ENCODE measurements at regions not wholly inside any gene's neighbourhood (a gene's known extent, or its start where the extent isn't known, plus 50 kb on each side); places are given as distances from the start of the nearest gene placed in this dataset.
"Not testable (repeated sequence)": the region's sequence is repeated elsewhere in the genome, so short reads cannot be mapped to it uniquely, and the experiment has no call there.

- no peak for FAIRE-seq
- TF ChIP-seq CTCF (IDR thresholded peaks at IDR 0.05), result no peak
Observed at GRCh38 chr6:86715676-86716075, 221.7 kb upstream of the HTR1E start.

DNA sequence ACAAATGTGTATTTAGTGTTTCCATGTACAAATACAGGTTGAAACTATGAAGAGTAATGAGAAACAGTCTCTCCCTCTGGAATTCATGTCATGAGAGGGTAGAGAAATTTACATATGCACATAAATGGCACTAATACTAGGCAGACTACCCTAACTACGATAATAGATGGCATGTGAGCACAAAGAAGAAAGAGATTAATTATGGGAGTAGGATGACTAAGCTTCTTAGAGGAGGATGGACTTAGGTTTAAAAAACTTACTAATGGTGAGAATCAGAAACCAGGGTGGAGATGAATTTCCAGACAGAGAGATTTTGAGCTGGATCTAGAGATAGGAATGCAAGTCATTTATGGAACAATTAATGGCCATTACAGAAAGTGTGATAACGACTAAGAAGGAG, 225.3 kb upstream of the HTR1E start:
- H3K4me3 ChIP-seq, result no peak overlapping the region
- H3K27ac ChIP-seq, result no peak overlapping the region
- FAIRE-seq (no peak), ATAC-seq (no peak), DNase-seq (no peak)
- no peak for TF ChIP-seq CTCF (IDR thresholded peaks at IDR 0.05)
- H3K36me3 ChIP-seq, result no peaks in the 10 kb centered on the region
- no peaks in the 10 kb centered on the region for H3K27me3 ChIP-seq
- no peaks in the 10 kb centered on the region for H3K4me1 ChIP-seq
- H3K9me3 ChIP-seq, result no peaks in the 10 kb centered on the region
- 23% methylated on average over 2 of the region's 2 CpGs for WGBS, 2 donors
- intact Hi-C loops (cut with DNase I), result no loop called here

More at GRCh38 chr6:86715676-86716075, 221.7 kb upstream of the HTR1E start:
- Histone ChIP-seq H3K27ac (no peak overlapping the region), H3K4me3 (no peak overlapping the region), H3K9me3 (no peaks in the 10 kb centered on the region), H3K36me3 (no peaks in the 10 kb centered on the region), H3K4me1 (no peaks in the 10 kb centered on the region), H3K27me3 (no peaks in the 10 kb centered on the region)
- ATAC-seq (peak in 1 of 4 donors; percentile 19), DNase-seq (no peak)
- intact Hi-C loops (cut with DNase I), result no loop called here
- WGBS, 2 donors, result 25 to 34% methylated on average over 3 of the region's 3 CpGs

DNA sequence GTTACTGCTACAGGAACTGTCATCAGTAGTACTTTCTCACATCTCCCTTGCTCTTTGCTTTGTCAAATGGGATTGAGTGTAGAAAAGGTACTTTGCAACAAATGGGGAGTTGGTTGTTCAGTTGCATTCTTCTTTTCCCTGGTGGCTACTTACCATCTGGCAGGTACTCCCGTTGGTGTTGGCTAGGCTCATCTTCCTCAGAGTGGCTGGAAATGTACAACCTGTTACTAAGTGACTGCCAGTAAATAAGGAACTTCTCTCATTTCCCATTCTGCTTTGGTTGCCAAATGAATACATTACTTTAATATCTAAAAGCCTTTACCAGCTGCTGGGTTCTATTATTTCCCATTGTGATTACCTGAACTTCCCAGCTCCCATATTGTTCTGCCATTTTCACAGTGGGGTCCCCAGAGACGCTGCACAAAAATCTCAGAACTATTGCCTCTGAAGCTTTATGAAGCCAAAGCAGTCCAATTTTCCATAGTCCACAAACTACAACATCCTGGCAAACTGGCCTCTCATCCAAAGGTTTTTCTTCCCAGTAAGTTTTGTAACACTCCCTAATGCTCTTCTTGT, 229.7 kb upstream of the HTR1E start:
- FAIRE-seq (no peak), ATAC-seq (no peak), DNase-seq (no peak)
- Histone ChIP-seq H3K27ac (no peak overlapping the region), H3K4me1 (no peaks in the 10 kb centered on the region), H3K27me3 (no peaks in the 10 kb centered on the region), H3K4me3 (no peak overlapping the region), H3K36me3 (no peaks in the 10 kb centered on the region), H3K9me3 (no peaks in the 10 kb centered on the region)
- no peak for TF ChIP-seq CTCF (IDR thresholded peaks at IDR 0.05)
- intact Hi-C loops (cut with DNase I), result no loop called here
- 33 to 44% methylated on average over 2 of the region's 2 CpGs for WGBS, 2 donors

- DNase-seq, result no peak
- 61 to 81% methylated on average over 4 of the region's 4 CpGs for WGBS, 2 donors
Observed at GRCh38 chr6:86706449-86706848, 230.9 kb upstream of the HTR1E start.

GRCh38 chr6:86701228-86701627, 236.1 kb upstream of the HTR1E start:
- H3K27me3 ChIP-seq; ATAC-seq; H3K4me1 ChIP-seq; H3K4me3 ChIP-seq; FAIRE-seq; intact Hi-C loops (cut with DNase I); H3K36me3 ChIP-seq; H3K9me3 ChIP-seq; DNase-seq; H3K27ac ChIP-seq: not testable (repeated sequence)
- WGBS, 2 donors, result 52 to 70% methylated on average over 4 of the region's 4 CpGs

More at GRCh38 chr6:86706449-86706848, 230.9 kb upstream of the HTR1E start:
- intact Hi-C loops (cut with DNase I), result no loop called here
- no peak overlapping the region for H3K4me3 ChIP-seq
- no peak overlapping the region for H3K27ac ChIP-seq
- H3K36me3 ChIP-seq, result no peaks in the 10 kb centered on the region
- H3K27me3 ChIP-seq, result no peaks in the 10 kb centered on the region
- ATAC-seq (no peak), FAIRE-seq (no peak)
- H3K4me1 ChIP-seq, result no peaks in the 10 kb centered on the region
- TF ChIP-seq CTCF (IDR thresholded peaks at IDR 0.05), result no peak
- no peaks in the 10 kb centered on the region for H3K9me3 ChIP-seq
